H9 (cell line): ENCODE measurements at regions not wholly inside any gene's neighbourhood (a gene's known extent, or its start where the extent isn't known, plus 50 kb on each side); places are given as distances from the start of the nearest gene placed in this dataset.

Experiments used
- DNase-seq: peaks from one replicate; pipeline ENCODE4 v3.0.0-alpha.2; 2017
- H2AFZ ChIP-seq: one replicate; pipeline ENCODE4 v1.6.1; 2013; ENCODE audit warnings: mild to moderate bottlenecking, low read length, control low read depth, moderate library complexity
- H2AK5ac ChIP-seq: 2 replicates; pipeline ENCODE4 v1.6.1; 2013; ENCODE audit warnings: low read length, control low read depth, mixed read lengths; ENCODE audit not compliant: insufficient read length
- H2BK120ac ChIP-seq: one replicate; pipeline ENCODE4 v1.6.1; 2013; ENCODE audit warnings: low read depth, mild to moderate bottlenecking, low read length, control low read depth, inconsistent platforms; ENCODE audit not compliant: poor library complexity, severe bottlenecking
- H2BK12ac ChIP-seq: 2 replicates; pipeline ENCODE4 v1.6.1; 2013; ENCODE audit warnings: low read length, control low read depth, mixed read lengths, low read depth; ENCODE audit not compliant: insufficient read length
- H2BK15ac ChIP-seq: 2 replicates; pipeline ENCODE4 v1.6.1; 2013; ENCODE audit warnings: low read depth, low read length, control low read depth
- H2BK20ac ChIP-seq: one replicate; pipeline ENCODE4 v1.6.1; 2013; ENCODE audit warnings: low read depth, mild to moderate bottlenecking, low read length, control low read depth, inconsistent platforms; ENCODE audit not compliant: poor library complexity, severe bottlenecking
- H2BK5ac ChIP-seq: 2 replicates; pipeline ENCODE4 v1.6.1; 2013; ENCODE audit warnings: low read length, control low read depth, mixed read lengths; ENCODE audit not compliant: insufficient read length
- H3K14ac ChIP-seq: 2 replicates; pipeline ENCODE4 v1.6.1; 2013; ENCODE audit warnings: low read length, control low read depth; ENCODE audit not compliant: insufficient read depth
- H3K18ac ChIP-seq: 2 replicates; pipeline ENCODE4 v1.6.1; 2013; ENCODE audit warnings: low read depth, mild to moderate bottlenecking, mixed read lengths, low read length, control low read depth; ENCODE audit not compliant: insufficient read length
- H3K23ac ChIP-seq: 2 replicates; pipeline ENCODE4 v1.6.1; 2013; ENCODE audit warnings: low read length, control low read depth, mixed read lengths, low read depth; ENCODE audit not compliant: insufficient read length
- H3K23me2 ChIP-seq: 2 replicates; pipeline ENCODE4 v1.6.1; 2013; ENCODE audit warnings: low read depth, mild to moderate bottlenecking, mixed read lengths, low read length, control low read depth; ENCODE audit not compliant: insufficient read length, poor library complexity, severe bottlenecking
- H3K27ac ChIP-seq: 2 replicates; pipeline ENCODE4 v1.5.1; 2013; ENCODE audit warnings: low read length, control low read depth, mixed read lengths, low read depth; ENCODE audit not compliant: insufficient read length
- H3K27me3 ChIP-seq: 2 replicates; pipeline ENCODE4 v1.6.1; 2013; ENCODE audit warnings: low read length, control low read depth, inconsistent platforms; ENCODE audit not compliant: insufficient read depth
- H3K4ac ChIP-seq: 2 replicates; pipeline ENCODE4 v1.6.1; 2013; ENCODE audit warnings: low read depth, mild to moderate bottlenecking, control low read depth, inconsistent platforms, low read length, moderate library complexity
- H3K4me1 ChIP-seq: 2 replicates; pipeline ENCODE4 v1.6.1; 2013; ENCODE audit warnings: low read length, control low read depth, inconsistent platforms; ENCODE audit not compliant: insufficient read depth
- H3K4me2 ChIP-seq: 2 replicates; pipeline ENCODE4 v1.6.1; 2013; ENCODE audit warnings: low read length, control low read depth, mixed read lengths; ENCODE audit not compliant: insufficient read length, insufficient read depth
- H3K56ac ChIP-seq: 2 replicates; pipeline ENCODE4 v1.6.1; 2013; ENCODE audit warnings: low read depth, mild to moderate bottlenecking, mixed read lengths, low read length, control low read depth; ENCODE audit not compliant: insufficient read length
- H3K79me1 ChIP-seq: 2 replicates; pipeline ENCODE4 v1.6.1; 2013; ENCODE audit warnings: low read depth, mild to moderate bottlenecking, moderate library complexity, low read length, control low read depth, inconsistent platforms; ENCODE audit not compliant: insufficient read depth, poor library complexity, severe bottlenecking
- H3K79me2 ChIP-seq: 2 replicates; pipeline ENCODE4 v1.6.1; 2013; ENCODE audit warnings: low read length, control low read depth, inconsistent platforms; ENCODE audit not compliant: insufficient read depth
- H3K9ac ChIP-seq: 2 replicates; pipeline ENCODE4 v1.6.1; 2013; ENCODE audit warnings: low read length, control low read depth, mixed read lengths; ENCODE audit not compliant: insufficient read length; ENCODE audit errors: extremely low read depth
- H3K9me3 ChIP-seq: one replicate; pipeline ENCODE4 v1.6.1; 2013; ENCODE audit warnings: low read depth, low read length, inconsistent platforms; ENCODE audit not compliant: control insufficient read depth
- H3T11ph ChIP-seq: one replicate; pipeline ENCODE4 v1.6.1; 2013; ENCODE audit warnings: mild to moderate bottlenecking, low read length, control low read depth, inconsistent platforms
- H4K20me1 ChIP-seq: one replicate; pipeline ENCODE4 v1.6.1; 2013; ENCODE audit not compliant: control insufficient read depth, insufficient read length, insufficient read depth
- H4K5ac ChIP-seq: 2 replicates; pipeline ENCODE4 v1.6.1; 2013; ENCODE audit warnings: low read depth, mild to moderate bottlenecking, mixed read lengths, low read length, control low read depth; ENCODE audit not compliant: insufficient read length
- H4K8ac ChIP-seq: replicated peaks from 2 replicates; pipeline ENCODE4 v1.6.1; 2013; ENCODE audit warnings: low read length, control low read depth, mixed read lengths, low read depth; ENCODE audit not compliant: insufficient read length
- H4K91ac ChIP-seq: 2 replicates; pipeline ENCODE4 v1.6.1; 2013; ENCODE audit warnings: low read depth, mild to moderate bottlenecking, moderate library complexity, mixed read lengths, low read length, control low read depth; ENCODE audit not compliant: insufficient read length
- H3K27ac Mint-ChIP-seq, 3 experiments: 2 replicates in 2 of 3; 3 replicates in 1 of 3; pipeline ENCODE4 v1.8.0; 2020 to 2021; ENCODE audit warnings: mixed read lengths in 3 of 3, mild to moderate bottlenecking in 1 of 3, moderate library complexity in 1 of 3
- H3K27me3 Mint-ChIP-seq: 2 replicates; pipeline ENCODE4 v1.8.0; 2021; ENCODE audit warnings: low read depth, mild to moderate bottlenecking, moderate library complexity, mixed read lengths
- H3K36me3 Mint-ChIP-seq, 3 experiments: 2 replicates in 2 of 3; 3 replicates in 1 of 3; pipeline ENCODE4 v1.8.0; 2020 to 2021; ENCODE audit warnings: low read depth in 3 of 3, mixed read lengths in 3 of 3; ENCODE audit not compliant: insufficient read depth in 1 of 3
- H3K4me1 Mint-ChIP-seq, 2 experiments: 2 replicates each; pipeline ENCODE4 v1.8.0; 2020; ENCODE audit warnings: mixed read lengths in 2 of 2
- H3K4me3 Mint-ChIP-seq, 2 experiments: 2 replicates in 1 of 2; 3 replicates in 1 of 2; pipeline ENCODE4 v1.8.0; 2020 to 2021; ENCODE audit warnings: mild to moderate bottlenecking in 2 of 2, mixed read lengths in 2 of 2, moderate library complexity in 1 of 2
- H3K9me3 Mint-ChIP-seq, 2 experiments: 2 replicates in 1 of 2; 3 replicates in 1 of 2; pipeline ENCODE4 v1.8.0; 2020; ENCODE audit warnings: mild to moderate bottlenecking in 2 of 2, mixed read lengths in 2 of 2, moderate library complexity in 1 of 2
- CTCF ChIP-seq: fragments of 200-600 bp; sonication (generic); conservative IDR thresholded peaks from 3 replicates; pipeline ENCODE4 v1.8.0; 2021; ENCODE audit warnings: antibody characterized with exemption, mild to moderate bottlenecking
- WGBS: extraction: QIAGEN DNeasy Blood & Tissue Kit; methylation state at CpG from one replicate; pipeline ENCODE4 v1.1.7; 2013; ENCODE audit warnings: missing lambda C conversion rate, low lambda C conversion rate, mixed read lengths; ENCODE audit not compliant: insufficient read length; ENCODE audit errors: extremely low coverage; 5-methylcytosine and 5-hydroxymethylcytosine counted together

GRCh38 chr3:116767726-116768125 lies 58.1 kb downstream of the TUSC7 start:
- peaks cover 8 to 14% of the 10 kb centered on the region in 2 experiments for H3K4me1 Mint-ChIP-seq
- no peak overlapping the region for H3K14ac ChIP-seq
- no peak overlapping the region for H2BK5ac ChIP-seq
- H3K79me2 ChIP-seq: no peaks in the 10 kb centered on the region
- H3K18ac ChIP-seq: no peak overlapping the region
- H3K36me3 Mint-ChIP-seq: no peaks in the 10 kb centered on the region
- TF ChIP-seq CTCF: no peak
- H3K4me3 Mint-ChIP-seq: no peak overlapping the region
- H3K27me3 Mint-ChIP-seq: no peaks in the 10 kb centered on the region
- H4K5ac ChIP-seq: no peak overlapping the region
- no CpG with 5 or more reads among the region's 1 CpG for WGBS
- H2AFZ ChIP-seq: no peak overlapping the region
- H3K9me3 Mint-ChIP-seq: no peaks in the 10 kb centered on the region; a peak in 1 of 5 replicates
- no peak overlapping the region for H2BK120ac ChIP-seq
- no peak overlapping the region for H2BK15ac ChIP-seq
- no peak overlapping the region for H3K27ac ChIP-seq
- H3K79me1 ChIP-seq: no peaks in the 10 kb centered on the region
- H3K56ac ChIP-seq: no peak overlapping the region
- H3K23ac ChIP-seq: no peak overlapping the region
- no peak overlapping the region for H2BK12ac ChIP-seq
- no peak overlapping the region for H4K91ac ChIP-seq
- no peak overlapping the region for H2BK20ac ChIP-seq
- no peaks in the 10 kb centered on the region for H3K23me2 ChIP-seq
- H3K4me1 ChIP-seq: no peaks in the 10 kb centered on the region
- H2AK5ac ChIP-seq: no peak overlapping the region
- no peak overlapping the region for H3T11ph ChIP-seq
- H4K20me1 ChIP-seq: no peaks in the 10 kb centered on the region
- H3K9ac ChIP-seq: no peak overlapping the region
- H3K27ac Mint-ChIP-seq: no peak overlapping the region
- H3K9me3 ChIP-seq: no peaks in the 10 kb centered on the region
- no peak overlapping the region for H3K4ac ChIP-seq
- H3K27me3 ChIP-seq: no peaks in the 10 kb centered on the region
- DNase-seq: no peak
- no peak overlapping the region for H3K4me2 ChIP-seq
- no peak overlapping the region for H4K8ac ChIP-seq
